Glutamatergic neuron (in vitro differentiated cells): ENCODE measurements at regions not wholly inside any gene's neighbourhood (a gene's known extent, or its start where the extent isn't known, plus 50 kb on each side); places are given as distances from the start of the nearest gene placed in this dataset.

ENCODE experiments used
- DNase-seq: peaks from one replicate; pipeline ENCODE4 v3.0.0; 2022
- H3K27ac Mint-ChIP-seq: one replicate; pipeline ENCODE4 v1.8.0; 2020; ENCODE audit warnings: mild to moderate bottlenecking, mixed read lengths, inconsistent platforms; ENCODE audit not compliant: unreplicated experiment
- H3K27me3 Mint-ChIP-seq: one replicate; pipeline ENCODE4 v1.8.0; 2020; ENCODE audit warnings: mild to moderate bottlenecking, moderate library complexity, mixed read lengths, inconsistent platforms; ENCODE audit not compliant: unreplicated experiment
- H3K36me3 Mint-ChIP-seq: one replicate; pipeline ENCODE4 v1.8.0; 2020; ENCODE audit warnings: mild to moderate bottlenecking, mixed read lengths, inconsistent platforms; ENCODE audit not compliant: unreplicated experiment
- H3K4me1 Mint-ChIP-seq: one replicate; pipeline ENCODE4 v1.8.0; 2020; ENCODE audit warnings: mild to moderate bottlenecking, low read depth, mixed read lengths, inconsistent platforms; ENCODE audit not compliant: unreplicated experiment
- H3K4me3 Mint-ChIP-seq: one replicate; pipeline ENCODE4 v1.8.0; 2020; ENCODE audit warnings: mild to moderate bottlenecking, mixed read lengths, inconsistent platforms; ENCODE audit not compliant: unreplicated experiment
- H3K9me3 Mint-ChIP-seq: one replicate; pipeline ENCODE4 v1.8.0; 2020; ENCODE audit warnings: mild to moderate bottlenecking, moderate library complexity, mixed read lengths, inconsistent platforms; ENCODE audit not compliant: unreplicated experiment
- TF ChIP-seq, protein P1 (sequence below): fragments of 200-600 bp; sonication (generic); IDR thresholded peaks from one replicate; pipeline ENCODE4 v1.5.0; 2021; ENCODE audit not compliant: partially characterized antibody, unreplicated experiment

DNA sequence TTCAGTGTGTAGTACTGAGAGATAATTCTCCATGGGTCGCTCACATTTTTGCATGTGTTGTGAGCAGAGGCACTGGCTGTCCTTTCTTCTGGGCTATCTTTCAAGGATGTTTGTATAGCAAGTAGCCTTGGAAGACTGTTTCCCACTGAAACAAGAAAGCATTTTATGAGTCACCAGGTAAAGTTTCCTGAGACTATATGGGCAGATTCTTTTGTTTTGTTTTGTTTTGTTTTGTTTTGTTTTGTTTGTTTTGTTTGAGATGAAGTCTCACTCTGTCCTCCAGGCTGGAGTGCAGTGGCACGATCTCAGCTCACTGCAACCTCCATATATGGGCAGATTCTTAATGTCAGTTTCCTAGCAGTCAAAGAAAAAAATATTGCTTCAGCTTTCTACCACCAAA, 912.6 kb downstream of the TTLL7 start:
- no peak for DNase-seq
- Mint-ChIP-seq H3K36me3 (no peaks in the 10 kb centered on the region), H3K4me1 (no peaks in the 10 kb centered on the region), H3K27me3 (no peaks in the 10 kb centered on the region), H3K27ac (no peak overlapping the region), H3K9me3 (no peaks in the 10 kb centered on the region), H3K4me3 (no peak overlapping the region)
- TF ChIP-seq, protein P1, sequence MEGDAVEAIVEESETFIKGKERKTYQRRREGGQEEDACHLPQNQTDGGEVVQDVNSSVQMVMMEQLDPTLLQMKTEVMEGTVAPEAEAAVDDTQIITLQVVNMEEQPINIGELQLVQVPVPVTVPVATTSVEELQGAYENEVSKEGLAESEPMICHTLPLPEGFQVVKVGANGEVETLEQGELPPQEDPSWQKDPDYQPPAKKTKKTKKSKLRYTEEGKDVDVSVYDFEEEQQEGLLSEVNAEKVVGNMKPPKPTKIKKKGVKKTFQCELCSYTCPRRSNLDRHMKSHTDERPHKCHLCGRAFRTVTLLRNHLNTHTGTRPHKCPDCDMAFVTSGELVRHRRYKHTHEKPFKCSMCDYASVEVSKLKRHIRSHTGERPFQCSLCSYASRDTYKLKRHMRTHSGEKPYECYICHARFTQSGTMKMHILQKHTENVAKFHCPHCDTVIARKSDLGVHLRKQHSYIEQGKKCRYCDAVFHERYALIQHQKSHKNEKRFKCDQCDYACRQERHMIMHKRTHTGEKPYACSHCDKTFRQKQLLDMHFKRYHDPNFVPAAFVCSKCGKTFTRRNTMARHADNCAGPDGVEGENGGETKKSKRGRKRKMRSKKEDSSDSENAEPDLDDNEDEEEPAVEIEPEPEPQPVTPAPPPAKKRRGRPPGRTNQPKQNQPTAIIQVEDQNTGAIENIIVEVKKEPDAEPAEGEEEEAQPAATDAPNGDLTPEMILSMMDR = no peak

DNA sequence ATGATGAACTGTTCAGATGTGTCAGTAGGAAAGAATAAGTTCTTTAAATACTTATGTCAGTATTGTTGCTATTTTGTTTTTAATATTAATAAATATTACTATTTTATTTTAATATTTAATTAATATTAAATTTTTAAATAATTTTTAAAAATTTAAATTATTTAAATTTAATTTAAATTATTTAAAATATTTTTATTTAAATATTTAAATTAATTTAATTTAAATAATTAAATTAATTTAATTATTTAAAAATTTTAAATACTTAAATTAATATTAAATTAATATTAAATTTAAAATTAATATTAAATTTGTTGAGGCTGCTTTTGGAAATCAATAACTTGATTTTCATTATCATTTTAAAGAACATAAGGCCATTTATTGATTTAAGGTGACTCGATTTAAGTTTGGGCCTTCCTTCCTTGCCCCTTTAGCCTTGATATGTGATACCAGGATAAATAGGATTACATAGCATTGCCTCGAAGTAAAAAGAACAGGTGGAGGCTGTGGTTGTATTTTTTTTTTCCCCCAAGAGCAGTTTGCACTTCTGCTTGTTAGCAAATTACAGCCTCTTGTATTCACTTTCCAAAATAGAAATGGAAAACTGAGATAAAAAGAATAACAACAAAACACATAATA, 915.2 kb downstream of the TTLL7 start:
- Mint-ChIP-seq H3K27me3 (peaks cover 2% of the 10 kb centered on the region), H3K4me1 (no peaks in the 10 kb centered on the region)
- no peak for DNase-seq

DNA sequence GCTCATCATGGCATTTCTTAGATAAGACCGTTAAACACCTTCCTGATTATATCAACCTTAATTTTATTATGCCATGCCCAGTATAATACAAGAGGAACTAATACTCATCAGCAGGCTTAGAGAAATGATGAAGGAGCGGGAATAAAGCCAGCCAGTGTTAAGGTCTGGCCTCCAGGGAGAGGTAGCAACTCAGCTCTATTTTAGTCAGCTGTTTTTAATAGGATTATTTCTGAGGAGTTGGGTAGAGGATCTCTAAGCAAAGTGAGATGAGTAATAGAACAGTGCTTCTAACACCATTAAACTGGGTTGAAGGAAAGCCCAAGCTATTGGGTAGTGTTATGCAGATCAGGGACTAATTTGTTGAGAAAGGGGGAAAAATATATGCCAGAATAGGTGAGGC, 921.5 kb downstream of the TTLL7 start:
- no peaks in the 10 kb centered on the region for H3K9me3 Mint-ChIP-seq
- peaks cover 2% of the 10 kb centered on the region for H3K27me3 Mint-ChIP-seq
- H3K4me3 Mint-ChIP-seq = peak overlapping the region; percentile 36
- H3K36me3 Mint-ChIP-seq = peaks cover 4% of the 10 kb centered on the region
- no peak for DNase-seq
- H3K27ac Mint-ChIP-seq = peak overlapping the region; percentile 79
- H3K4me1 Mint-ChIP-seq = peaks cover 22% of the 10 kb centered on the region
- TF ChIP-seq, protein P1 = no peak

More for the DNA sequence above, 915.2 kb downstream of the TTLL7 start:
- Mint-ChIP-seq H3K36me3 (peaks cover 4% of the 10 kb centered on the region), H3K4me3 (no peak overlapping the region), H3K27ac (no peak overlapping the region), H3K9me3 (no peaks in the 10 kb centered on the region)
- TF ChIP-seq, protein P1 = no peak

DNA sequence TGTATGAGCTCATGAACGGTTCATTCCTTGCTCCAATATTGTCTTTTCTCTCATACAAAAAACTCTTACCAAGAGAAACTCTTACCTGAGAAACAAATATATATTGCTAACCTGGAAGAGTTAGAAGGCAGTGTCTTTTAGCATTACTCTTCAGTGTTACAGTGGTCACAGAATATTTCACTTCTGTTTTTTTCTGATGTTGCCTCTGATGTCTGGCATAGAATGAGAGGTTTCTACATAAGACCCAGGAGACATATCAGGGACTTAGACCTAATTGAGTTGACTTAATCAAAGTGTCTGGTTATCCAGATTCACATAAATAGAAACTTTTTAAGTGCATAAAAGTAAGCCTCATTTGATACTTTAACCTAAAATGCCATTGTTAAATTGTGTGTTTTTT, 923.8 kb downstream of the TTLL7 start:
- Mint-ChIP-seq H3K4me1 (peaks cover 22% of the 10 kb centered on the region), H3K27ac (no peak overlapping the region), H3K27me3 (peaks cover 2% of the 10 kb centered on the region), H3K9me3 (no peaks in the 10 kb centered on the region), H3K4me3 (no peak overlapping the region), H3K36me3 (peaks cover 4% of the 10 kb centered on the region)
- no peak for DNase-seq
- TF ChIP-seq, protein P1 = no peak

DNA sequence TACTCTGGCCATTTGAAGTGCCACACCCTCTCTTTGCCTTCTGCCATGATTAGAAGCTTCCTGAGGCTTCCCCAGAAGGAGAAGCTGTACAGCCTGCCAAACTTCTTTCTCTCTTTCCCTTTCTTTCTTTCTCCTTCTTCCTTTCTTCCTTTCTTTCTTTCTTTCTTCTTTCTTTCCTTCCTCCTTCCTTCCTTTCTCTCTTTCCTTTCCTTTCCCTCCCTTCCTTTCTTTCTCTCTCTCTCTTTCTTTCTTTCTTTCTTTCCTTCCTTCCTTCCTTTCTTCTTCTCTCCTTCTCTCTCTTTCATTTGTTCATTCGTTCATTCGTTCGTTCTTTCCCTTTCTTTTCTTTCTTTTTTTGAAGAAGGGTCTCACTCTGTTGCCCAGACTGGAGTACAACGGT, 931.0 kb downstream of the TTLL7 start:
- H3K36me3 Mint-ChIP-seq = no peaks in the 10 kb centered on the region
- H3K4me1 Mint-ChIP-seq = no peaks in the 10 kb centered on the region
- no peak for DNase-seq
- no peak overlapping the region for H3K4me3 Mint-ChIP-seq
- H3K27ac Mint-ChIP-seq = no peak overlapping the region
- peaks cover 1% of the 10 kb centered on the region for H3K9me3 Mint-ChIP-seq
- TF ChIP-seq, protein P1 = no peak
- H3K27me3 Mint-ChIP-seq = no peaks in the 10 kb centered on the region
